HG03354 (cell line): ENCODE measurements at regions not wholly inside any gene's neighbourhood (a gene's known extent, or its start where the extent isn't known, plus 50 kb on each side); places are given as distances from the start of the nearest gene placed in this dataset.
"Not testable (repeated sequence)": the region's sequence is repeated elsewhere in the genome, so short reads cannot be mapped to it uniquely, and the experiment has no call there.

Experiments used
- ATAC-seq: cut with Tn5 transposase; IDR thresholded peaks from one replicate; pipeline ENCODE4 v1.9.1; 2021; ENCODE audit warnings: mild to moderate bottlenecking; ENCODE audit not compliant: unreplicated experiment, poor library complexity, severe bottlenecking

DNA sequence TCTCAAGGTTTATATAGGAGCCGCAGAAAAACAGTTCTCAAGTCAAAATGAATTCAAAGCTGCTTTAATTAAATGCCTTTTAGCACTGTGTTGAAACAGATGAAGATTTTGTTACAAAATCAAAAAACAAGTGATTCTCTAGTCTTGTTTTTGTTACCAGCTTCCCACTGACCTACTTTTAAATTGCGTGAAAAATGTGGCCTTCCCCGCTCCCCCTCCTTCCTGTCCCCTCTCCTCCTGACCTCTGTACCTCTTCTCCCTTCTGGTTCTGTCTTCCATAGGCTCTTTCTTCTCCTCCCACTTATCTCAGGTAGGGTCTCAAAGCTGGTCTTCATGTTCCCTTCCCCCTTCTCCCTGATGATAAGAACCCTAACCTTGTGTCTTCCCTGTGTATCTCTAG is 90.0 kb upstream of the MDM1 start:
- no peak for ATAC-seq

DNA sequence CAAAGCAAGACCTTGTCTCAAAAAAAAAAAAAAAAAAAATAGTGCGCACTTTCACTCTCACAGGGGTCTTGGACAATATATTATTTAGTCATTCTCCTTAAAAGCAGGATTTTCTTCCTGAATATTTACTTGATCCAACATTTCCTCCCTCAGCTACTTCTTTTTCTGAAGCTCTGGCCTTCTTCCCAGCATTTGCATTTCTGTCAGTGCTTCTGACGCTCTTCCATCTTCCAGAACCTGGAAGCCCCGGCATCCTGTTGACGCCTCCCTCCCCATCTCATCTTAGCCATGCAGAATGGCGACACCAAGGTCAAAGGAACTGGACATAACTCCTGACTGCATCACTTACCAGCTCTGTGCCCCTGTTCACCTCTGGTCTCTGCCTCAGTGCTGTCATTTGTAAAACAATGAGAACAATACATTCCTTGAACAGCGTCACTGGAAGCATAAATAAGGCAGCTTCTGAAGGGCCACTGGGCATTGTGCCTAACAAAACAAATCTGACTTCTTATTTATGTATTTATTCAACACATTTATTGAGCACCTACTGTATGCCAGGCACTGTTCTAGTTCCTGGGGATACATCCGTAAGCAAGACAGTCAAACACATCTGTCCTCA is 90.9 kb upstream of the MDM1 start:
- ATAC-seq, result no peak

GRCh38 chr12:68425998-68426397 is 93.8 kb upstream of the MDM1 start:
- no peak for ATAC-seq

DNA sequence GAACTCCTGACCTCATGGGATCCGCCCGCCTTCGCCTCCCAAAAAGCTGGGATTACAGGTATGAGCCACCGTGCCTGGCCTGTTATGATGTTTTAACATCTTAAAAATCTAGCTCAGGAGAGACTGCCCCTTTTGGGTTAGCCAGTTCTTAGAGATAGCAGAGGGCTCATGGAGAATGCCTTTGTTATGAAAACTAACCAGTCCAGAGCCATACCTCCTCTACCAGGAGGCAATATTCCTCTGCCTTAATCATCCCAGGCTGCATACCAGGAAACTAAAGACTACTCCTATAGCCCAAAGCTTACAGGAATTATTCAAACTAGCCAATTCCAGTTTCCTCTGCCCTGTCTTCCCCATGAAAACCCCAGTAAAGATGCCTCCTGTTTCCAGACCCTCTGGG is 96.0 kb upstream of the MDM1 start:
- ATAC-seq, result no peak

DNA sequence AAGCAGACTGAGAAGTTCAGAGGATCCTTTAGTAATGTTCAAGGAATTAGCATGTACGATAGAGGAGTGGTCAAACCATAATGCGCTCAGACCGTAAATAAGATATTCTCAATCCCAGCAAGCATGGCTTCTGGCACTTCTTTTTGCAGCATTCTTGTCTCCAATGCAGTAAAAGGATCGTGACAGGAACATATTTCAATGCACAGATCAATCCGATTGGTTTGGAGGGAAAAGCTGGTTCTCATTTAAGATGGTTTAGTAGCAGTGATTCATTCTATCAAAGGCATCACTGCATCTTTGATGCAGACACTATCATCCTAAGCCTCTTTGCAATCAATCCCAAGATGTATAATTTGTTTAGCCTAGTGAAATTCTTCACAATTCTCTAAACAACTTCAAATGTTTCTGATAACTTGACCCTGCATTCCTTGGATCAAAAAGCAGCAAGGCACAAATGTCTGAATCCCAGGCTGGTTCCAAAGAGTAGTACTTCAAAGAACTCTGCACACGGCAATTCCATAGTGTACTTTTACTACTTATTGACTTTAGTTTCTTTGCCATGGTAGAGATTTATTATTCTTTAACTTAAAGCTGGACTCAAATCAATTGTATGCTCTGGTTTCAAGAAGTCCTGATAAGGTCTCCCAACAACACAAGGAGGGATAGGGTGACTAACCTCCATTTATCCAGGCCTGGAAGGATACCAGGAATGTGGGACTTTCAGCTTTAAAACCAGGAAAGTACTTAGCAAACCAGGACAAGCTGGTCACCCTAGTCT is 96.8 kb upstream of the MDM1 start:
- ATAC-seq, result no peak

DNA sequence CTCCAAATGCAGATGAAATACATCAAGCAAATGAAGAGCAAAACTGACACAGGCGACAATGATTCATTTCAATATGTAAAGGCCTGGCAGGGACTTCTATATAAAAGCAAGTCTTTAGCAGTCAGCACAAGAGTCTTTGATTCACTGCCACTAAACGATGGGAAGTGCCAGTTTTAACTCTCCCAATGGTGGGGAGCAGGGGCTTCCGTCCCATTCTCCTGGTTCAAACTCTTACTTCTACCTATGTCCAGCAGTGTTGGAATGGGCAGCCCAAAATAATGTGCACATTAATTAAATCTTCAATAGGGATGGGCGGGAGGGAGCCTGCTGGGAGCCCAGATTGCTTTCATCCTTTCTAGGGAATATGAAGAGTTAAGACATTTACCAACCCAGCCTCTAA is 97.5 kb upstream of the MDM1 start:
- ATAC-seq, result no peak

DNA sequence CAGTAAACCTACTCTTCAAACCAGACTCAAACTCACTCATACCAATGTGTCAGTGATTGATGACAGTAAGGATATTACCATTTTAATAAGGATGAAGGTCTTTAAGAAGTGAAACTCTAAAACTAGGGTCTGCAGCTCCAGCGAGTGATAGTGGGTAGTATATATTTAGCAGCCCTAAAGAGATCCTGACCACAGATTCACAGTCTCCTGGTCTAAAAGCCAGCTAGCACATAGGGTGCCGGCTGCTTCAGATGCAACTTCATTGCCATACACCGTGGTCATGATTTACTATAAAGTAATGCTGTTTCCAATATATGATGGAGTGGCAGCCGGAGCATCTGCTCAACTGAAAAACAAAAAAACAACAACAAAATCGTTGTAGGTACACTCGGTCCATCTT is 99.6 kb upstream of the MDM1 start:
- ATAC-seq, result no peak

DNA sequence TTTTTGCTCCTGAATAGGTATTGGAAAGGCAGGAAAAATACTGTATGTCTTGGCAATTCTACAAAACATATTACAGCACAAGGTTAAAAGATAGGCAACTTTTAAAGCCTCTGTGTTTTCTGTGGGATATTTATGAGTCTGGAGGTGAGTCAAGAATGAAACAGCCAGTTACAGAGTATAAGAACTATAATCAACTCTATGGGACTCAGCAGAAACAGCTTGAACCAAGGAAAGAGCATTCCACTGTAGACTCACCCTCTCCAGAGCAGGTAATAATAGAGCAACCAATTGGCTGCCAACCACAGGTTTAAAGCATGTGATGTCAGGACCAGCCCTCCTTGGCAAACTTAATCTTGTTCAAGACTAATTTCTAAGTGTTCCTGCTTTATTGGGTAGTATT is 100.5 kb upstream of the MDM1 start:
- ATAC-seq, result no peak

DNA sequence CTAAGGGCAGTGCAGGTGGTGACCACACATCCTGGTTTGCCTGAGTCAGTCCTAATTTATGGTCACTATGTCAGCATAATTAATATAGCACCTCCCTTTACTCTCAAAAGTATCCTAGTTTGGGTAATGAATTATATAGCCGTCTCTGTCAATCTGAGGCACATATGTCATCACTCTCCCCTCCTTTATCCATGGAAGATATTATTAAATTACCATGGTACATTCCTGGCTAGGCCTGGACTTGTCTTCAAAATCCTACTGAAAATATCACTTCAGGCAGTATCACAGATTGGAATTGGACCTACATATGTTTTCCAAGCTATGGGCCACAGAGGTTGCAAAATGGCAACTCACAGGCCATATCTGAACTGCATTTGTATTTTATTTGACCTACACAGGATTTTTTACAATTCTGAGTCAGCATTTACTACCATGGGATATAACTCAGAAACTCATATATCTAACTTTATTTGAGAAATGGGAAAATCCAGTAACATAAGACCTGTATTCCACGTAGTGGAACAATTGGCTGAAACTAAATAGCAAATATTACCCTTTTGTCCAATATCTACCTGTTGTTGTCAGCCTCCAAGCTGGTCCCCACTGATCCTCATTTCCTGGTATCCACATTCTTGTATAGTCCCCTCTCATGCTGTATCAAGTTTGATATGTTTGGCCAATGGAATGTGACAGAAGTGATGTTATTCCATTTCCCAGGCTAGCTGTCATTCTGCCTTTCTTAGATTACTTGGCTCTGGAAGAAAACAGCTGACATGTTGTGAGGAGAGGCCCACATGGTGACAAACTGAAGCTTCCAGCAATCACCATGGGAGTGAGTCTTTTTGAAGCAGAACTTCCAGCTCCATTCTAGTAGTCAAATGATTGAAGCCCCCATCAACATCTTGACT is 102.5 kb upstream of the MDM1 start:
- ATAC-seq, result no peak

GRCh38 chr12:68435299-68435637 is 103.1 kb upstream of the MDM1 start:
- ATAC-seq, result no peak

DNA sequence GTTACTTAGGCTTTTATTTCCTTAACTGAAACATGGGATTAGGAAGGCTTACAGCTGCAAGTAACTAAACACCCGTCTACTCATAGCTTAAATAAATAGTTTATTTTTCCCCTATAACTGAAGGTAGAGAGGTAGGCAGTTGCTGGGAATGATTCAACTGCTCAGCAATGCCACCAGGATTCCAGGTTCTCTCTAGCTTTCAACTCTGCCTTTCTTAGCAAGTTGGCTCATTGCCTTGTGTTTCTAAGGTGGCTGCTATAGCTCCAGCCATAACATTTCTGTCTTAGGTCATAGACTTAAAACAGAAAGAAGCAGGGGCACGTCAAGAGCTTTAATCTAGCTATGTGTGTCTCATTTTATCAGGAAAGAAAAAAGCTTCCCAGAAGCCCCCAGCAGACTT is 103.7 kb upstream of the MDM1 start:
- no peak for ATAC-seq

DNA sequence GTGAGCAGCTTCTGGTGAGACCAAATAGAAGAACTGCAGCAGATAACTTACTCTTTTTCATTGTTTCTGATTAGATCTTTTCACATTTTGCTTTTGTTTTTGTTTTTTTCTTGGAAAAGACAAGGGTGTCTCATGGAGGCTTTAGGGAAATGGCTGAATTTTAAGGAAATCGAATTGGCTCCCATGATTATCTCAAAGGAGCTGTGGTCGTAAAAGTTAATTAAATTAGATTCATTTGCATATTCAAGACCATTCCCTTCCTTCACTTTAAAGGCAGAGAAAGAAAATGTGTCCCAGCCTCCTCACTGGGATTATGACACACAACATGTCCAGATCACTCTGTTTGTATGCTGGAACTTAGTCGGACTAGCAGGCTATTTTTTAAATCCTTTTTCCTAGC is 106.4 kb upstream of the MDM1 start:
- ATAC-seq, result no peak

- ATAC-seq, result no peak
Measured at GRCh38 chr12:68439368-68440045, 107.3 kb upstream of the MDM1 start.

DNA sequence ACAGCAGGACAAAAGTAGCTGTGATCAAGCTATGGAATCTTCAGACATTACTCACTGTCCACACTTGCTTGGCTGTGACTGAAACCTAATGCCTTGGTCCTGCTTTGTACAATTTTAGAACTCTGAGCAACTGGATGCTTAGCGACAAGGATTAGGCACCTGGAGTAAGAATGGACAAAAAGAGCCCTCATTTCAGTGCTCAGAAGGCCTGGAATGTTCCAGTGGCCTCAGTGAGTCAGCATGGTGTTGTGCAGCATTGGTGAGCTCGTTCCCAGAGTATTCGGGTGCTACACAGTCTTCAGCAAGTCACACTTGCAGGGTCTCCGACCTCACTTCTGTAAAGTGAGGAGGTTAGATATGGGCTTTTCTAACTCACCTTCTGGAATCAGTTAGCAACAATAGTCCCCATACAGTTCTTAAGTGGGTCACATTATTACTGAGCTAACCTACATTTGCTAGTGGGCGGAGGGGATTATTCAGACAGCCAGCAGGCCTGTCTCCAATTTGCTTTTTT is 108.0 kb upstream of the MDM1 start:
- no peak for ATAC-seq

DNA sequence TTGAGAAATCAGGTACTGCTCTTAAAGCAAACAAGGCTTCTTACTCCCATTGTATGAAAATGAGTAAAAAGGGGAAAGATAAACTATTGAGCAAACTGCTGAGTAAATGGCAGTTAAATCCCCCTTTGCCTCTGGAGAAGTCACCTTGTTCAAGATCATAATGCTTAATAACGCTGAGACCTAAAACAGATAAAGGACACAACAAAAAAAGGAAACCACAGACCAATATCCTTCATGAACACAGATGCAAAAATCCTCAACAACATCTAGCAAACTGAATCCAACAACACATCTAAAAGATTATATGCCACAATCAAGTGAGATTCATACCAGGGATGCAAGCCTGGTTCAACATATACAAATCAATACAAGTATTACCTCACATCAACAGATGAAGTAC is 109.0 kb upstream of the MDM1 start:
- ATAC-seq, result no peak

DNA sequence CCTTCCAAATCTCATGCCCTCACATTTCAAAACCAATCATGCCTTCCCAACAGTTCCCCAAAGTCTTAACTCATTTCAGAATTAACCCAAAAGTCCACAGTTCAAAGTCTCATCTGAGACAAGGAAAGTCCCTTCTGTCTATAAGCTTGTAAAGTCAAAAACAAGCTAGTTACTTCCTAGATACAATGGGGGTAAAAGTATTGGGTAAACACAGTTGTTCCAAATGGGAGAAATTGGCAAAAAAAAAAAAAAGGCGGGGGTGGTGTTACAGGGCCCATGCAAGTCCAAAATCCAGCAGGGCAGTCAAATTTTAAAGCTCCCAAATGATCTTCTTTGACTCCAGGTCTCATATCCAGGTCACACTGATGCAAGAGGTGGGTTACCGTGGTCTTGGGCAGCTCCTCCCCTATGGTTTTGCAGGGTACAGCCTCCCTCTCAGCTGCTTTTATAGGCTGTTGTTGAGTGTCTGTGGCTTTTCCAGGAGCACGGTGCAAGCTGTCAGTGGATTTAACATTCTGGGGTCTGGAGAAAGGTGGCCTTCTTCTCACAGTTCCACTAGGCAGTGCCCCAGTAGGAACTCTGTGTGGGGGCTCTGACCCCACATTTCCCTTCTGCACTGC is 110.3 kb upstream of the MDM1 start:
- not testable (repeated sequence) for ATAC-seq

GRCh38 chr12:68443695-68444094 is 111.5 kb upstream of the MDM1 start:
- ATAC-seq, result not testable (repeated sequence)

DNA sequence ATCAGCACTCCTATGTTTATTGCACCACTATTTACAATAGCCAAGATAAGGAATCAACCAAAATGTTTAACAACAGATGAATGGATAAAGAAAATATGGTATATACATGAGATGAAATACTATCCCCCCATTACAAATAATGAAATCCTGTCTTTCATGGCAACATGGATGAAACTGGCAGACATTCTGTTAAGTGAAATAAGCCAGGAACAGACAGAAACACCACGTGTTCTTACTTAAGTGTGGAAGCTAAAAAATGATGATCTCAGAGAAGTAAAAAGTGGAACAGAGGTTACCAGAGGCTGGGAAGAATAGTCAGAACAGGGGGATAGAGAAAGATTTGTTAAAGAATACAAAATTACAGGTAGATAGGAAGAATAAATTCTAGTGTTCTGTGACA is 113.7 kb upstream of the MDM1 start:
- ATAC-seq, result no peak

DNA sequence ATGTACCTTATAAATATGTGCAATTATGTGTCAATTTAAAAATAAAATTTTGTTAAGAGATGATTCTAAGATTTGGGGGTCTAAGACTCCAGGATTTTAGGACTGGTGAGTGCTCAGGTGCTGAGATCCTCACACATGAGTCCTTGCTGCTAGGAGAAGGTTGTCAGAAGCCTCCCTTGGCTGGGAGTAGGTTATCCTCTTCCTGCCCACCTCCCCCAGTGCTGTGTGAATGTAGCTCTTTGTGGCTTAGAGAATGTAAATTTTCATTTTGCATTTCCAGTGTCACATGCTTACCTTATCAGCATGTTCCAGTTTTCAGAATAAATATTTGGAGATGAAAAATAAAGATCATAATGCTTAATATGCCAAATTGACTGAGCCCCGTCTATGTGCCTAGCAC is 114.2 kb upstream of the MDM1 start:
- no peak for ATAC-seq
